ENCODE measurements at regions not wholly inside any gene's neighbourhood (a gene's known extent, or its start where the extent isn't known, plus 50 kb on each side); places are given as distances from the start of the nearest gene placed in this dataset.
"Not testable (repeated sequence)": the region's sequence is repeated elsewhere in the genome, so short reads cannot be mapped to it uniquely, and the experiment has no call there.

DNA sequence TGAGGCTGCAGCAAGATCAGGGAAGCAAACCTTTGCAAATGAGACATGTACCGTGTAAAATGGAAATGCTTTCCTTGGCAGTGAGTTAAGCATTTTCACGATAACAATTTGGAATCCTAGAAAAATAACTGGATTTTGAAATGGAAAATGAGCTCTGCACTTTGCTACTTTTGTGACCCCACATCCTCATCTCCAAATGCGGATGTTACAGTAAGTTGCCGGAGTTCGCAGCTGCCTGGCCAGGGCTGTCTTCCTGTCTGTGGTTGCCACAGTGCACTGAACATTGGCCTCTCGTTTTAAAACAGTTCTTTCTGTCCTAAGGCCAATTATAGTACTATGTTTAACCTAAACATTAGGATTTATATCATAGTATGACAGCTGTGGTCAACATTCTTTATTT, 136.2 kb upstream of the FZD8 start:
- DNase-seq (ENCODE audit: insufficient read length), result no peak
- no peak for FAIRE-seq
- TF ChIP-seq TAF1 (IDR thresholded peaks at IDR 0.05; ENCODE audit: borderline replicate concordance, low read depth, low read length) (no peak), POLR2A (IDR thresholded peaks at IDR 0.05; ENCODE audit: low read depth, low read length) (no peak)

DNA sequence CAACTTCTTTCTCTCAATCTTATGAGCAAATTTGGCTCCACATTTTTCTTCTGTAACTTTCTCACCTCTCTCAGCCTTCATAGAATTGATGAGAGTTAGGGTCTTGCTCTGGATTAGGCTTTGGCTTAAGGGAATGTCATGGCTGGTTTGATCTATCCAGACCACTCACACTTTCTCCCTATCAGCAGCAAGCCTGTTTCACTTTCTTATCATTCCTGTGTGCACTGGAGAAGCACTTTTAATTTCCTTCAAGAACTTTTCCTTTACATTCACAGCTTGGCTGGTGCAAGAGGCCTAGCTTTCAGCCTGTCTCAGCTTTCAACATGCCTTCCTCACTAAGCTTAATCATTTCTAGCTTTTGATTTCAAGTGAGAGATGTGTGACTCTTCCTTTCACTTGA, 134.5 kb upstream of the FZD8 start:
- FAIRE-seq; DNase-seq (ENCODE audit: insufficient read length): not testable (repeated sequence)

DNA sequence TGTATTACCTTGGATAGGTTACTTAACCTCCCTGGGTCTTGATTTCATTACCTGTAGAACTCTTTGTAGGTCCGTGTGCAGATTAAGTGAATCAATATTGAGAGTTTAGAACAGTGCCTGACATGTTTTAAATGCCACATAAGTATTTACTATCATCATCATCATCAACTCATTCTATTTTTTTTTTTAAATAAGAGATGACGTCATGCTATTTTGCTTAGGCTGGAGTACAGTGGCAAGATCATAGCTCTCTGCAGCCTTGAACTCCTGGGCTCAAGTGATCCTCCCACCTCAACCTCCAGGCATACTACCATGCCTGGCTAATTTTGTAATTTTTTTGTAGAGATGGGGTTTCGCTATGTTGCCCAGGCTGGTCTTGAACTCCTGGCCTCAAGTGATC, 132.0 kb upstream of the FZD8 start:
- FAIRE-seq (no peak), DNase-seq (ENCODE audit: insufficient read length) (no peak)
- TF ChIP-seq TAF1 (IDR thresholded peaks at IDR 0.05; ENCODE audit: borderline replicate concordance, low read depth, low read length) (no peak), POLR2A (IDR thresholded peaks at IDR 0.05; ENCODE audit: low read depth, low read length) (no peak), POLR2AphosphoS5 (IDR thresholded peaks at IDR 0.05; ENCODE audit: low read depth, low read length) (no peak)

DNA sequence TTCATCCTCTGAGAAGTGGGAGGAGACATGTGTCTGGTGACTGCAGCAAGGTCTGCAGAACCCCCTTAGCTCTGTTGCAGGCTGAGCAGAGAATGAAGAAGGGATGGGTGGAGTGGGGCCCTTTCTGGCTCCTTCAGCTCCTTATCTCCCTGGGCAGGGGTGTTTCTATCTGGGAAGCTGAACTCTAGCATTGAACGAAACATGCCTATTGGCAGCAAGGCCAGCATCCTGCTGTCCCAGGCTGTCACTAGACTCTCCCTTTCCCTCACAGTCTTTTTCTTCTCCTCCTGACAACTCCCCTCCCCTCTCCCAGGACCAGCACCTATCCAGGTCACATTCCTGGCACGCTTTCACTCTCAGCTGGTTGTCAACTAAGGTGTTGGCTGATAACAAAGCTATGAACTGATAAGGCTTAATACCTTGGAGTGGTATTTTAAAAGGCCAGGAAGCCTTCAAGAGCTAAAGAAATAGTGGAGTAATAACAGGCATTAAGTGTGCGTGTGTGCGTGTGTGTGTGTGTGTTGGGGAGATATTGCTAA, 128.8 kb upstream of the FZD8 start:
- DNase-seq (ENCODE audit: insufficient read length) (no peak), FAIRE-seq (no peak)
- no peak for TF ChIP-seq TAF1 (IDR thresholded peaks at IDR 0.05; ENCODE audit: borderline replicate concordance, low read depth, low read length)
- TF ChIP-seq POLR2AphosphoS5 (IDR thresholded peaks at IDR 0.05; ENCODE audit: low read depth, low read length), result no peak
- TF ChIP-seq POLR2A (IDR thresholded peaks at IDR 0.05; ENCODE audit: low read depth, low read length), result no peak

DNA sequence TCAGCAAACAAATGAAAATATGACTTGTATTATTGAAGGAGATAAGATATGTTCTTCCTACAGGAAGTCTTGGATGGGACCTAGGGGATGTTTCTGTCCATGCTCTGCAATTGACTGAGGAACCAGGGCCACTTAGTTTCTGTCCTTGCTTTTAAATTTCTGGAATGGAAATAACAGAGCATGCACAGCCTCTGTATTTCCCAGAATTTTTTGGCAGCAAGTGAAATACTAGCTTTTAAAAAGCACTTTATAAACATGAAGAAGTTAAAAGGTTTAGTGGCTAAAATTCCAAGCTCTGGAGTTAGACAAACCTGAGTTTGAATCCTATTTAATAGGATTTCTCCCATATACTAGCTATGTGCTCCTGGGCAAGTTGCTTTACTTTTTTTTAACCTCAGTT, 127.7 kb upstream of the FZD8 start:
- no peak for DNase-seq (ENCODE audit: insufficient read length)
- FAIRE-seq, result no peak
- no peak for TF ChIP-seq TAF1 (IDR thresholded peaks at IDR 0.05; ENCODE audit: borderline replicate concordance, low read depth, low read length)

DNA sequence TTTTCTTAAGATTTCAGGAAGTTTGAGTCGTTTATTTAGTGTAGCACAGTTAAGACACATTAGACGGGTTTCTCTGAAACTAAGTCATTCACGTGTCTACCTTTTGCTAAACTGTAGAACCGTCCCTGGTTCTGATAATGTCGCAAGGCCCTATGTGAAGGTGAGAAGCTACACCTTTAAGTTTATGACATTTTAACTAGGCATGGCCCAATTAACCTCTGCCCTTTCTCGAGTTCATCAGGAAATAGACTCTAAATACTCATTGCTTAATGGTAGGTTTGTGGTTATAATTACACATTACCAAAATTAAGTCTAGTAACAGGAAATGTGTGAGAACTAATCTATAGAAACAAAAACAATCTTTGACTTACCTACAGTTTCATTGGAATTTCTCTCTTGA, 126.6 kb upstream of the FZD8 start:
- TF ChIP-seq POLR2A (IDR thresholded peaks at IDR 0.05; ENCODE audit: low read depth, low read length) (no peak), TAF1 (IDR thresholded peaks at IDR 0.05; ENCODE audit: borderline replicate concordance, low read depth, low read length) (no peak), POLR2AphosphoS5 (IDR thresholded peaks at IDR 0.05; ENCODE audit: low read depth, low read length) (no peak)
- FAIRE-seq (no peak), DNase-seq (ENCODE audit: insufficient read length) (no peak)

DNA sequence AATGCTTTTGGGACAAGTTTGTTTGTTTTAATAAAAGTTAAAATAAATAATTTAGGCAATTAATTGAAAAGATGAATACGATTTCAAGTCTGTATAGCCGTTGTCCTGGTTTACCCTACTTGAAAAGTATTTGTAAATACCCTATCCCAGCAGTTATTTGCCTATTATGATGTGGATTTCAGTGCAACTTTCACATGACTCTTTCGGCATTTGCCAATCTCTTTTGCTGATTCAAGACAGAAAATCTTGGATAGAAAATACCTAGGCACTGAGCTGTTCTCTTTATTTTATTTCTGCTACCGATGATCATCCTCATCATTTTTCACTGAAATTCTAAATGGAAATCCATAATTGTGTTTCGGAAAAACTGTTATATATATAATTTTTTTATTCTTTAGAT, 125.9 kb upstream of the FZD8 start:
- DNase-seq (ENCODE audit: insufficient read length), result no peak
- TF ChIP-seq TAF1 (IDR thresholded peaks at IDR 0.05; ENCODE audit: borderline replicate concordance, low read depth, low read length), result no peak
- no peak for TF ChIP-seq POLR2A (IDR thresholded peaks at IDR 0.05; ENCODE audit: low read depth, low read length)
- no peak for TF ChIP-seq POLR2AphosphoS5 (IDR thresholded peaks at IDR 0.05; ENCODE audit: low read depth, low read length)
- FAIRE-seq, result no peak

DNA sequence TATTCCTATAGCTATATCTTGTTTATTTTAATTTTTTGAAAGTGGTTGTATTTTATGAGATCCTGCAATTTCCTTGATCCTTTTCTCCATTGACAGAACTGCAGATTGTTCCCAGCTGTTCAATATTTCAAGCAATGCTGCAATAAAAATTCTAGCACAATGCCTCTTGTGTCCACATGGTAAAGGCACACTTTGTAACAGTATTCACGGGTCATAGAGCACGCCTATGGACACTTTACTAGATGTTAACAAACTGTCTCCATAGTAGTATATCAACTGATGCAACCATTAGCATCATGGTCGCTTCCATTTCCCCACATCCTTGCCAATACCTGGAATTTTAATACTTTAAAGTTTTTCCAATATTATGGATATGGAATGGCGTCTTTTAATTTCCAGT, 123.9 kb upstream of the FZD8 start:
- no peak for FAIRE-seq
- DNase-seq (ENCODE audit: insufficient read length), result no peak
- TF ChIP-seq POLR2A (IDR thresholded peaks at IDR 0.05; ENCODE audit: low read depth, low read length) (no peak), POLR2AphosphoS5 (IDR thresholded peaks at IDR 0.05; ENCODE audit: low read depth, low read length) (no peak)

DNA sequence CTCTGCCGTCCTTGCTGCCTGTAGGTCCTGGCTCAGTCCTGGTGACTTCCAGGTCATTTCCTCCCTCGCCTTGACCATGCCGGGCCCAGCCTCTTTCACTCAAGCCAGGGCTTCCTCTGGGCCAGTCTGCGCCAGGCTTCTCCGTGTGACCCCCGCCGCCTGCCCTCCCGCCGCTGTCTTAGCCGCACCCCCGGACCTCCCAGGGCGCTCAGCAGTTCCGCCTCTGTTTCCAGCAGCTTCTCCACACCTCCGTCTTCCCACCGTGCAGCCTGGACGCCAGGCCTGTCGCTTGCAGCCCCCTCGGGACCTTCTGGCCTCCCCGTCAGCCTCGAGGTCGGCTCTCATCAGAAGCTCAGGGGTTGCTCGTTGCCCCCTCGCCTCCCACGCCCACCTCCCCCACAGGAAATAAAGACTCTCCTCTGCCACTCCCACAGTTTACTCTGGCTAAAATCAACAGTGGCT, 123.0 kb upstream of the FZD8 start:
- TF ChIP-seq TAF1 (IDR thresholded peaks at IDR 0.05; ENCODE audit: borderline replicate concordance, low read depth, low read length) (no peak), POLR2A (IDR thresholded peaks at IDR 0.05; ENCODE audit: low read depth, low read length) (no peak), POLR2AphosphoS5 (IDR thresholded peaks at IDR 0.05; ENCODE audit: low read depth, low read length) (no peak)
- FAIRE-seq, result no peak
- no peak for DNase-seq (ENCODE audit: insufficient read length)

DNA sequence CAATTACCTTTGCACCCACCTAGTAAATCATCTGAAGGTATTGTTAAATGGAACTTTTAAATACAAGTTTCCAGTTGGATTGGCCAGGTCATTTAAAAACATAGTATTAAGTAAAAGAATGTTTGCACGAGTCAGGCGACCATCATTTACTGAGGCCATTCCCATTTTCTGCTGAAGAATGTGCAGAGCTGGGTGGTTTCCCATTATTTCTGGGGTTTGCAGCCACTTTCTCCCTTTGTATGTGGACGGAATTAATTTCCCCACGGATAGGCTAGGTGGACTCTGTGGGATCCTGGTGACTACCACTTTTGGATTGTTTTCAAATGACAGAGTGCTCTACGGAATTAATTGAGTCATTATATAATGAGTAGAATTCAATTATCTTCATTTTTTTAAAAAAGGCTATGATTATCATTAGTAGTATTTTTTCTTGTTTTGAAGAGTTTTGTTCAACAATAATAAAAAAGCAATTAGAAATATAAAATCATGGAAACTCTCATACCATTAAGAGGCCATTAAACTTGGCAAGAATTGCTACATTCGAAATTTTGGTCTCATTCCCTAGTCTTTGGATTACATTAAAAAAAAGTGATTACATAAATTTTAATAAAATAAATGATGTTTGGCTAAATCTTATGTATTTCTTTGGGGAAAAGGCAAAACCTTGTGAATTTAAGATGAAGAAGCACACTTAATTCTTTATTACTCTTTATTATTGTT, 120.4 kb upstream of the FZD8 start:
- no peak for DNase-seq (ENCODE audit: insufficient read length)
- no peak for FAIRE-seq
- TF ChIP-seq POLR2AphosphoS5 (IDR thresholded peaks at IDR 0.05; ENCODE audit: low read depth, low read length), result no peak
- TF ChIP-seq POLR2A (IDR thresholded peaks at IDR 0.05; ENCODE audit: low read depth, low read length), result no peak
- no peak for TF ChIP-seq TAF1 (IDR thresholded peaks at IDR 0.05; ENCODE audit: borderline replicate concordance, low read depth, low read length)

DNA sequence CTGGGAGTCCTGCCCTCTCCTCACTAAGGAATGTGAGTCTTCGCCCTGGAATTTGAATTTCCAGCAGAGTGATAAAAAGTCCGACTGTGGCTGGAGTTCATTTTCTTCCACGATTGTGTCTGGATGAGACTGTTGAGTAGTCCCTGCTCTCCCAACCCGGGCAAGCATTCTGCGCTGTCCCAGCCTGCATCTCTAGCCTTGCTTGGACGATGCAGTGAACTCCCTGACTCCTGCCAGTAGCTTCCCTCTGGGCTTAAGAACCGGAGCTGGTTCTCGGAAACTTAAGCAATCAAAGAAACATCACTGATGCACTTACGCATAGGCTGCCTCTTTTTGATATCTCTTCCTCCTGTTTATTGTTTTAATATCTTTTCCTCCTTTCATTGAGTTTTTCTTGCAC, 116.0 kb upstream of the FZD8 start:
- FAIRE-seq, result no peak

DNA sequence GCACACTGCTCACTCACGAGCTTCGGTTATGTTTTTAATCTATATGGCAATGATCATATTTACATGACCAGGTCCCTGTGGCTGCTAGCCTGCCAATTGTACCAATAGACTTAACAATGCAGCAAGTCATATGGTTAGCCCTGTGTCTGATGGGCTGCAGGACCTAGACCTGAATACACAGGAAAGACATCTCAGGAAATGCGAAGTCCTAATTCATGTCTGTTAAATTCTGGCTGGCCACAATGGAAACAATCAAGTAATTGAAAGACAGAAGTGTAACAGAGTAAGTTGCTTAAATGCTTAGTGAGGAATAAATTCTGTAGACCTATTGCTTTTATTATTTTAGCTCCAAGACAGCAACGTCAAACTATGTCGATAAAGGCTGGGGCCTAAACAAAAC, 112.4 kb upstream of the FZD8 start:
- TF ChIP-seq POLR2A (IDR thresholded peaks at IDR 0.05; ENCODE audit: low read depth, low read length) (no peak), POLR2AphosphoS5 (IDR thresholded peaks at IDR 0.05; ENCODE audit: low read depth, low read length) (no peak), TAF1 (IDR thresholded peaks at IDR 0.05; ENCODE audit: borderline replicate concordance, low read depth, low read length) (no peak)
- DNase-seq (ENCODE audit: insufficient read length) (no peak), FAIRE-seq (no peak)

More for the DNA sequence above, 116.0 kb upstream of the FZD8 start:
- no peak for DNase-seq (ENCODE audit: insufficient read length)
- TF ChIP-seq TAF1 (IDR thresholded peaks at IDR 0.05; ENCODE audit: borderline replicate concordance, low read depth, low read length), result no peak
- no peak for TF ChIP-seq POLR2AphosphoS5 (IDR thresholded peaks at IDR 0.05; ENCODE audit: low read depth, low read length)
- TF ChIP-seq POLR2A (IDR thresholded peaks at IDR 0.05; ENCODE audit: low read depth, low read length), result no peak

Data from GM12892 (cell line).